ENCODE measurements at regions not wholly inside any gene's neighbourhood (a gene's known extent, or its start where the extent isn't known, plus 50 kb on each side); places are given as distances from the start of the nearest gene placed in this dataset.

DNA sequence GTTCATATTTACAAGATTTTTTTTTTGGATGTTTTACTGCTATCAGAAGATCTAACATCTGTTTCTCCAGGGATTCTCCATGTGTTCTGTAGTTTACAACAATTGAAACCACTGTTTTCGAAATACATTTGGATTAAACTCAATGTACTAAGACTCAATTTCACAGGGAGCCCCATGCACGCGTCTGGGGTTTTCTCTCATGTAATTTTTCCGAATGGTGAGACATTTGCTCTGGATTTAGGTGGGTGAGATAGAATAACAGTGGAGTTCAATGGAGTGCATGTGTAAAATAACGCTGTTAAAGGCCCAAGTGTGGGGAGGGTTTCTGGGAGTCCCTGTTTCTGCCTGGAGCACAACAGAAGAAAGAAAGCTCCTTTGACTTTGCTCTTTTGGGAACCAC, 330.3 kb downstream of the TSHZ3 start:
- TF ChIP-seq, protein P1, sequence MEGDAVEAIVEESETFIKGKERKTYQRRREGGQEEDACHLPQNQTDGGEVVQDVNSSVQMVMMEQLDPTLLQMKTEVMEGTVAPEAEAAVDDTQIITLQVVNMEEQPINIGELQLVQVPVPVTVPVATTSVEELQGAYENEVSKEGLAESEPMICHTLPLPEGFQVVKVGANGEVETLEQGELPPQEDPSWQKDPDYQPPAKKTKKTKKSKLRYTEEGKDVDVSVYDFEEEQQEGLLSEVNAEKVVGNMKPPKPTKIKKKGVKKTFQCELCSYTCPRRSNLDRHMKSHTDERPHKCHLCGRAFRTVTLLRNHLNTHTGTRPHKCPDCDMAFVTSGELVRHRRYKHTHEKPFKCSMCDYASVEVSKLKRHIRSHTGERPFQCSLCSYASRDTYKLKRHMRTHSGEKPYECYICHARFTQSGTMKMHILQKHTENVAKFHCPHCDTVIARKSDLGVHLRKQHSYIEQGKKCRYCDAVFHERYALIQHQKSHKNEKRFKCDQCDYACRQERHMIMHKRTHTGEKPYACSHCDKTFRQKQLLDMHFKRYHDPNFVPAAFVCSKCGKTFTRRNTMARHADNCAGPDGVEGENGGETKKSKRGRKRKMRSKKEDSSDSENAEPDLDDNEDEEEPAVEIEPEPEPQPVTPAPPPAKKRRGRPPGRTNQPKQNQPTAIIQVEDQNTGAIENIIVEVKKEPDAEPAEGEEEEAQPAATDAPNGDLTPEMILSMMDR (IDR thresholded peaks at IDR 0.05): no peak
- TF ChIP-seq POLR2A (IDR thresholded peaks at IDR 0.05): no peak

All from body of pancreas (tissue), 4 donors.